ENCODE measurements at regions not wholly inside any gene's neighbourhood (a gene's known extent, or its start where the extent isn't known, plus 50 kb on each side); places are given as distances from the start of the nearest gene placed in this dataset.
A peak's percentile ranks its signal among the peaks of the same experiment; 100 is the strongest.

- intact Hi-C loops (cut with micrococcal nuclease; ENCODE audit: unreplicated experiment): no loop called here
- CTCF ChIA-PET: no interaction called here
- no peak for TF ChIP-seq CTCF (conservative IDR thresholded peaks at IDR 0.05)
- no peak for TF ChIP-seq EZH2 (IDR thresholded peaks at IDR 0.05; ENCODE audit: low read depth)
- no peaks in the 10 kb centered on the region for H3K9me2 ChIP-seq (ENCODE audit: insufficient read depth)
- no peaks in the 10 kb centered on the region for H4K20me1 ChIP-seq (ENCODE audit: insufficient read depth)
- no peak overlapping the region for H3K4me2 ChIP-seq
- no TSS peak for BruUV-seq (replicated peaks)
- POLR2A ChIA-PET (ENCODE audit: unreplicated experiment): no interaction called here
- no peaks in the 10 kb centered on the region for H3K79me2 ChIP-seq (ENCODE audit: low read depth)
- H3K27me3 ChIP-seq (ENCODE audit: insufficient read depth, low read depth): no peaks in the 10 kb centered on the region
- no peak overlapping the region for H2AFZ ChIP-seq
- H3K4me3 ChIP-seq: no peak overlapping the region
- DNase-seq: no peak
- H3F3A ChIP-seq (ENCODE audit: insufficient read depth, low read depth): no peaks in the 10 kb centered on the region
- H3K36me3 ChIP-seq (ENCODE audit: low read depth): no peaks in the 10 kb centered on the region
- no peak overlapping the region for H3K27ac ChIP-seq
- H3K9me3 ChIP-seq (ENCODE audit: insufficient read depth, low read depth): no peaks in the 10 kb centered on the region
- 0 out of 2 replicates have a peak, but pooled peaks cover 3% of the 10 kb centered on the region for H3K4me1 ChIP-seq (replicated peaks; ENCODE audit: insufficient read depth)
Observed at GRCh38 chr2:18105929-18106328, 227.5 kb downstream of the KCNS3 start.

- BruUV-seq (replicated peaks): no TSS peak
Observed at GRCh38 chr2:18104595-18105224, 226.2 kb downstream of the KCNS3 start.

GRCh38 chr2:18096836-18097405, 218.5 kb downstream of the KCNS3 start:
- intact Hi-C loops (cut with micrococcal nuclease; ENCODE audit: unreplicated experiment): no loop called here
- H3K9me3 ChIP-seq (ENCODE audit: insufficient read depth, low read depth): no peaks in the 10 kb centered on the region
- H3K36me3 ChIP-seq (ENCODE audit: low read depth): no peaks in the 10 kb centered on the region
- no peaks in the 10 kb centered on the region for H3K9me2 ChIP-seq (ENCODE audit: insufficient read depth)
- TF ChIP-seq CTCF (conservative IDR thresholded peaks at IDR 0.05): no peak
- TF ChIP-seq EZH2 (IDR thresholded peaks at IDR 0.05; ENCODE audit: low read depth): no peak
- BruUV-seq (replicated peaks): no TSS peak
- no peak overlapping the region for H3K27ac ChIP-seq
- POLR2A ChIA-PET (ENCODE audit: unreplicated experiment): no interaction called here
- H3F3A ChIP-seq (ENCODE audit: insufficient read depth, low read depth): no peaks in the 10 kb centered on the region
- no peak overlapping the region for H3K4me2 ChIP-seq
- CTCF ChIA-PET: no interaction called here
- H2AFZ ChIP-seq: no peak overlapping the region
- no peaks in the 10 kb centered on the region for H3K4me1 ChIP-seq (replicated peaks; ENCODE audit: insufficient read depth)
- no peaks in the 10 kb centered on the region for H4K20me1 ChIP-seq (ENCODE audit: insufficient read depth)
- no peak for DNase-seq
- H3K79me2 ChIP-seq (ENCODE audit: low read depth): no peaks in the 10 kb centered on the region
- no peak overlapping the region for H3K4me3 ChIP-seq
- H3K27me3 ChIP-seq (ENCODE audit: insufficient read depth, low read depth): no peaks in the 10 kb centered on the region

More at GRCh38 chr2:18104595-18105224, 226.2 kb downstream of the KCNS3 start:
- Histone ChIP-seq H3K9me3 (ENCODE audit: insufficient read depth, low read depth) (no peaks in the 10 kb centered on the region), H3K4me2 (no peak overlapping the region), H3K79me2 (ENCODE audit: low read depth) (no peaks in the 10 kb centered on the region), H2AFZ (no peak overlapping the region), H3K9me2 (ENCODE audit: insufficient read depth) (no peaks in the 10 kb centered on the region), H3K4me3 (no peak overlapping the region), H3F3A (ENCODE audit: insufficient read depth, low read depth) (no peaks in the 10 kb centered on the region), H4K20me1 (ENCODE audit: insufficient read depth) (no peaks in the 10 kb centered on the region), H3K4me1 (replicated peaks; ENCODE audit: insufficient read depth) (0 out of 2 replicates have a peak, but pooled peaks cover 3% of the 10 kb centered on the region), H3K36me3 (ENCODE audit: low read depth) (no peaks in the 10 kb centered on the region), H3K27me3 (ENCODE audit: insufficient read depth, low read depth) (no peaks in the 10 kb centered on the region), H3K27ac (no peak overlapping the region)
- POLR2A ChIA-PET (ENCODE audit: unreplicated experiment): no interaction called here
- CTCF ChIA-PET: no interaction called here
- no peak for TF ChIP-seq EZH2 (IDR thresholded peaks at IDR 0.05; ENCODE audit: low read depth)
- no peak for TF ChIP-seq CTCF (conservative IDR thresholded peaks at IDR 0.05)
- intact Hi-C loops (cut with micrococcal nuclease; ENCODE audit: unreplicated experiment): no loop called here
- DNase-seq: peak in 1 of 2 experiments; percentile 46

All from PC-9 (cell line).